H9 (cell line): ENCODE measurements at regions not wholly inside any gene's neighbourhood (a gene's known extent, or its start where the extent isn't known, plus 50 kb on each side); places are given as distances from the start of the nearest gene placed in this dataset.

Experiments used
- DNase-seq: peaks from one replicate; pipeline ENCODE4 v3.0.0-alpha.2; 2017
- H2AFZ ChIP-seq: one replicate; pipeline ENCODE4 v1.6.1; 2013; ENCODE audit warnings: mild to moderate bottlenecking, low read length, control low read depth, moderate library complexity
- H2AK5ac ChIP-seq: 2 replicates; pipeline ENCODE4 v1.6.1; 2013; ENCODE audit warnings: low read length, control low read depth, mixed read lengths; ENCODE audit not compliant: insufficient read length
- H2BK120ac ChIP-seq: one replicate; pipeline ENCODE4 v1.6.1; 2013; ENCODE audit warnings: low read depth, mild to moderate bottlenecking, low read length, control low read depth, inconsistent platforms; ENCODE audit not compliant: poor library complexity, severe bottlenecking
- H2BK12ac ChIP-seq: 2 replicates; pipeline ENCODE4 v1.6.1; 2013; ENCODE audit warnings: low read length, control low read depth, mixed read lengths, low read depth; ENCODE audit not compliant: insufficient read length
- H2BK15ac ChIP-seq: 2 replicates; pipeline ENCODE4 v1.6.1; 2013; ENCODE audit warnings: low read depth, low read length, control low read depth
- H2BK20ac ChIP-seq: one replicate; pipeline ENCODE4 v1.6.1; 2013; ENCODE audit warnings: low read depth, mild to moderate bottlenecking, low read length, control low read depth, inconsistent platforms; ENCODE audit not compliant: poor library complexity, severe bottlenecking
- H2BK5ac ChIP-seq: 2 replicates; pipeline ENCODE4 v1.6.1; 2013; ENCODE audit warnings: low read length, control low read depth, mixed read lengths; ENCODE audit not compliant: insufficient read length
- H3K14ac ChIP-seq: 2 replicates; pipeline ENCODE4 v1.6.1; 2013; ENCODE audit warnings: low read length, control low read depth; ENCODE audit not compliant: insufficient read depth
- H3K18ac ChIP-seq: 2 replicates; pipeline ENCODE4 v1.6.1; 2013; ENCODE audit warnings: low read depth, mild to moderate bottlenecking, mixed read lengths, low read length, control low read depth; ENCODE audit not compliant: insufficient read length
- H3K23ac ChIP-seq: 2 replicates; pipeline ENCODE4 v1.6.1; 2013; ENCODE audit warnings: low read length, control low read depth, mixed read lengths, low read depth; ENCODE audit not compliant: insufficient read length
- H3K23me2 ChIP-seq: 2 replicates; pipeline ENCODE4 v1.6.1; 2013; ENCODE audit warnings: low read depth, mild to moderate bottlenecking, mixed read lengths, low read length, control low read depth; ENCODE audit not compliant: insufficient read length, poor library complexity, severe bottlenecking
- H3K27ac ChIP-seq: 2 replicates; pipeline ENCODE4 v1.5.1; 2013; ENCODE audit warnings: low read length, control low read depth, mixed read lengths, low read depth; ENCODE audit not compliant: insufficient read length
- H3K27me3 ChIP-seq: 2 replicates; pipeline ENCODE4 v1.6.1; 2013; ENCODE audit warnings: low read length, control low read depth, inconsistent platforms; ENCODE audit not compliant: insufficient read depth
- H3K4ac ChIP-seq: 2 replicates; pipeline ENCODE4 v1.6.1; 2013; ENCODE audit warnings: low read depth, mild to moderate bottlenecking, control low read depth, inconsistent platforms, low read length, moderate library complexity
- H3K4me1 ChIP-seq: 2 replicates; pipeline ENCODE4 v1.6.1; 2013; ENCODE audit warnings: low read length, control low read depth, inconsistent platforms; ENCODE audit not compliant: insufficient read depth
- H3K4me2 ChIP-seq: 2 replicates; pipeline ENCODE4 v1.6.1; 2013; ENCODE audit warnings: low read length, control low read depth, mixed read lengths; ENCODE audit not compliant: insufficient read length, insufficient read depth
- H3K56ac ChIP-seq: 2 replicates; pipeline ENCODE4 v1.6.1; 2013; ENCODE audit warnings: low read depth, mild to moderate bottlenecking, mixed read lengths, low read length, control low read depth; ENCODE audit not compliant: insufficient read length
- H3K79me1 ChIP-seq: 2 replicates; pipeline ENCODE4 v1.6.1; 2013; ENCODE audit warnings: low read depth, mild to moderate bottlenecking, moderate library complexity, low read length, control low read depth, inconsistent platforms; ENCODE audit not compliant: insufficient read depth, poor library complexity, severe bottlenecking
- H3K79me2 ChIP-seq: 2 replicates; pipeline ENCODE4 v1.6.1; 2013; ENCODE audit warnings: low read length, control low read depth, inconsistent platforms; ENCODE audit not compliant: insufficient read depth
- H3K9ac ChIP-seq: 2 replicates; pipeline ENCODE4 v1.6.1; 2013; ENCODE audit warnings: low read length, control low read depth, mixed read lengths; ENCODE audit not compliant: insufficient read length; ENCODE audit errors: extremely low read depth
- H3K9me3 ChIP-seq: one replicate; pipeline ENCODE4 v1.6.1; 2013; ENCODE audit warnings: low read depth, low read length, inconsistent platforms; ENCODE audit not compliant: control insufficient read depth
- H3T11ph ChIP-seq: one replicate; pipeline ENCODE4 v1.6.1; 2013; ENCODE audit warnings: mild to moderate bottlenecking, low read length, control low read depth, inconsistent platforms
- H4K20me1 ChIP-seq: one replicate; pipeline ENCODE4 v1.6.1; 2013; ENCODE audit not compliant: control insufficient read depth, insufficient read length, insufficient read depth
- H4K5ac ChIP-seq: 2 replicates; pipeline ENCODE4 v1.6.1; 2013; ENCODE audit warnings: low read depth, mild to moderate bottlenecking, mixed read lengths, low read length, control low read depth; ENCODE audit not compliant: insufficient read length
- H4K8ac ChIP-seq: replicated peaks from 2 replicates; pipeline ENCODE4 v1.6.1; 2013; ENCODE audit warnings: low read length, control low read depth, mixed read lengths, low read depth; ENCODE audit not compliant: insufficient read length
- H4K91ac ChIP-seq: 2 replicates; pipeline ENCODE4 v1.6.1; 2013; ENCODE audit warnings: low read depth, mild to moderate bottlenecking, moderate library complexity, mixed read lengths, low read length, control low read depth; ENCODE audit not compliant: insufficient read length
- H3K27ac Mint-ChIP-seq, 3 experiments: 2 replicates in 2 of 3; 3 replicates in 1 of 3; pipeline ENCODE4 v1.8.0; 2020 to 2021; ENCODE audit warnings: mixed read lengths in 3 of 3, mild to moderate bottlenecking in 1 of 3, moderate library complexity in 1 of 3
- H3K27me3 Mint-ChIP-seq: 2 replicates; pipeline ENCODE4 v1.8.0; 2021; ENCODE audit warnings: low read depth, mild to moderate bottlenecking, moderate library complexity, mixed read lengths
- H3K36me3 Mint-ChIP-seq, 3 experiments: 2 replicates in 2 of 3; 3 replicates in 1 of 3; pipeline ENCODE4 v1.8.0; 2020 to 2021; ENCODE audit warnings: low read depth in 3 of 3, mixed read lengths in 3 of 3; ENCODE audit not compliant: insufficient read depth in 1 of 3
- H3K4me1 Mint-ChIP-seq, 2 experiments: 2 replicates each; pipeline ENCODE4 v1.8.0; 2020; ENCODE audit warnings: mixed read lengths in 2 of 2
- H3K4me3 Mint-ChIP-seq, 2 experiments: 2 replicates in 1 of 2; 3 replicates in 1 of 2; pipeline ENCODE4 v1.8.0; 2020 to 2021; ENCODE audit warnings: mild to moderate bottlenecking in 2 of 2, mixed read lengths in 2 of 2, moderate library complexity in 1 of 2
- H3K9me3 Mint-ChIP-seq, 2 experiments: 2 replicates in 1 of 2; 3 replicates in 1 of 2; pipeline ENCODE4 v1.8.0; 2020; ENCODE audit warnings: mild to moderate bottlenecking in 2 of 2, mixed read lengths in 2 of 2, moderate library complexity in 1 of 2
- CTCF ChIP-seq: fragments of 200-600 bp; sonication (generic); conservative IDR thresholded peaks from 3 replicates; pipeline ENCODE4 v1.8.0; 2021; ENCODE audit warnings: antibody characterized with exemption, mild to moderate bottlenecking
- WGBS: extraction: QIAGEN DNeasy Blood & Tissue Kit; methylation state at CpG from one replicate; pipeline ENCODE4 v1.1.7; 2013; ENCODE audit warnings: missing lambda C conversion rate, low lambda C conversion rate, mixed read lengths; ENCODE audit not compliant: insufficient read length; ENCODE audit errors: extremely low coverage; 5-methylcytosine and 5-hydroxymethylcytosine counted together

GRCh38 chr6:50649086-50649485 is 64.2 kb upstream of the TFAP2D start:
- Histone ChIP-seq H4K5ac (no peak overlapping the region), H3K56ac (no peak overlapping the region), H3K18ac (no peak overlapping the region), H3K27ac (no peak overlapping the region), H2AK5ac (no peak overlapping the region), H3K9ac (no peak overlapping the region), H2BK15ac (no peak overlapping the region), H2BK20ac (no peak overlapping the region), H3K9me3 (no peaks in the 10 kb centered on the region), H2BK12ac (no peak overlapping the region), H2AFZ (no peak overlapping the region), H2BK5ac (no peak overlapping the region), H3K79me1 (no peaks in the 10 kb centered on the region), H3K4me2 (no peak overlapping the region), H3K23me2 (no peaks in the 10 kb centered on the region), H4K91ac (no peak overlapping the region), H3K23ac (no peak overlapping the region), H3T11ph (no peak overlapping the region), H4K20me1 (no peaks in the 10 kb centered on the region), H4K8ac (no peak overlapping the region), H3K27me3 (no peaks in the 10 kb centered on the region), H3K14ac (no peak overlapping the region), H3K4ac (no peak overlapping the region), H2BK120ac (no peak overlapping the region), H3K4me1 (no peaks in the 10 kb centered on the region), H3K79me2 (no peaks in the 10 kb centered on the region)
- Mint-ChIP-seq H3K4me1 (no peaks in the 10 kb centered on the region), H3K27me3 (peaks cover 7% of the 10 kb centered on the region), H3K36me3 (peaks cover 8 to 11% (median 9%) of the 10 kb centered on the region in 3 experiments), H3K9me3 (peaks cover 15 to 22% of the 10 kb centered on the region in 2 experiments), H3K27ac (no peak overlapping the region), H3K4me3 (no peak overlapping the region)
- no peak for TF ChIP-seq CTCF
- no CpG with 5 or more reads among the region's 2 CpGs for WGBS
- DNase-seq = no peak
